Thoracic aorta (tissue), 2 donors: ENCODE measurements at regions not wholly inside any gene's neighbourhood (a gene's known extent, or its start where the extent isn't known, plus 50 kb on each side); places are given as distances from the start of the nearest gene placed in this dataset.

Source experiments
- ATAC-seq: fragments of 150-250 bp; one replicate; pipeline ENCODE4 v1.8.0; 2017; ENCODE audit warnings: low read depth; ENCODE audit not compliant: insufficient number of reproducible peaks, low FRiP score
- DNase-seq: peaks from one replicate; pipeline ENCODE4 v3.0.0-alpha.2; 2020; ENCODE audit warnings: low spot score
- H3K27ac ChIP-seq, 2 donors: fragments of 200-600 bp; sonication (generic); 1 replicate in 1 of 2; 2 replicates in 1 of 2; pipeline ENCODE4 v1.5.1; 2016; ENCODE audit warnings: mild to moderate bottlenecking in 2 of 2, moderate library complexity in 2 of 2
- H3K27me3 ChIP-seq: fragments of 200-600 bp; sonication (generic); replicated peaks from 2 replicates; pipeline ENCODE4 v1.6.0; 2016; ENCODE audit warnings: mild to moderate bottlenecking; ENCODE audit not compliant: insufficient read depth
- H3K36me3 ChIP-seq: fragments of 200-600 bp; sonication (generic); one replicate; pipeline ENCODE4 v1.5.1; 2016
- H3K4me1 ChIP-seq, 2 donors: fragments of 200-600 bp; sonication (generic); 1 replicate in 1 of 2; 2 replicates in 1 of 2; pipeline versions ENCODE4 v1.5.1 to v1.6.0; 2016; ENCODE audit warnings: low read depth in 2 of 2, mild to moderate bottlenecking in 1 of 2; ENCODE audit not compliant: control insufficient read depth in 1 of 2
- H3K4me3 ChIP-seq: fragments of 200-600 bp; sonication (generic); 2 replicates; pipeline ENCODE4 v1.5.1; 2016; ENCODE audit warnings: mild to moderate bottlenecking
- H3K9me3 ChIP-seq: fragments of 200-600 bp; sonication (generic); 2 replicates; pipeline ENCODE4 v1.5.1; 2016
- TF ChIP-seq, protein P1 (sequence below): fragments of 200-600 bp; sonication (generic); IDR thresholded peaks from one replicate; pipeline ENCODE4 v1.5.1; 2019; ENCODE audit warnings: antibody characterized with exemption

DNA sequence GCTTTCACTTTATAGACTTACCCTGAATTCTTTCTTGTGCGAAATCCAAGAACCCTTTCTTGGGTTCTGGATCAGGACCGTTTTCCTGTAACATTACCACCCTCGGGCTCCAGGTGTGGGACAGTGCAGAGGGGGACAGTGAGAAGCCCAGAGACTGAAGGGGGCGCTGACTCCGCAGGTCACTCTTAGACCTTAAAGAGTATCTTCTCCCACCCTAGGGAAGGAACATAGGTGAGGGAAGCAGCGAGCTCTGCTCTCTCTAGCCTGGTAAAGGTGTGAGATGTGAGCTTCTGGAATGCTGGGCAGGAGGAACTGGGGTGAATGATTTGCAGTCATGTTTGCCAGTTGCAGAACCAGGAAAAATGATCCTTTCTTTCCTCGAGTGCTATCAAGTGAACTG lies 80.8 kb upstream of the ZNF507 start:
- no peaks in the 10 kb centered on the region for H3K27me3 ChIP-seq
- no peaks in the 10 kb centered on the region for H3K36me3 ChIP-seq
- ATAC-seq: no peak
- H3K9me3 ChIP-seq: no peaks in the 10 kb centered on the region
- no peak for DNase-seq
- no peak overlapping the region for H3K4me3 ChIP-seq
- no peaks in the 10 kb centered on the region for H3K4me1 ChIP-seq
- H3K27ac ChIP-seq: no peak overlapping the region
- TF ChIP-seq, protein P1, sequence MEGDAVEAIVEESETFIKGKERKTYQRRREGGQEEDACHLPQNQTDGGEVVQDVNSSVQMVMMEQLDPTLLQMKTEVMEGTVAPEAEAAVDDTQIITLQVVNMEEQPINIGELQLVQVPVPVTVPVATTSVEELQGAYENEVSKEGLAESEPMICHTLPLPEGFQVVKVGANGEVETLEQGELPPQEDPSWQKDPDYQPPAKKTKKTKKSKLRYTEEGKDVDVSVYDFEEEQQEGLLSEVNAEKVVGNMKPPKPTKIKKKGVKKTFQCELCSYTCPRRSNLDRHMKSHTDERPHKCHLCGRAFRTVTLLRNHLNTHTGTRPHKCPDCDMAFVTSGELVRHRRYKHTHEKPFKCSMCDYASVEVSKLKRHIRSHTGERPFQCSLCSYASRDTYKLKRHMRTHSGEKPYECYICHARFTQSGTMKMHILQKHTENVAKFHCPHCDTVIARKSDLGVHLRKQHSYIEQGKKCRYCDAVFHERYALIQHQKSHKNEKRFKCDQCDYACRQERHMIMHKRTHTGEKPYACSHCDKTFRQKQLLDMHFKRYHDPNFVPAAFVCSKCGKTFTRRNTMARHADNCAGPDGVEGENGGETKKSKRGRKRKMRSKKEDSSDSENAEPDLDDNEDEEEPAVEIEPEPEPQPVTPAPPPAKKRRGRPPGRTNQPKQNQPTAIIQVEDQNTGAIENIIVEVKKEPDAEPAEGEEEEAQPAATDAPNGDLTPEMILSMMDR: no peak

DNA sequence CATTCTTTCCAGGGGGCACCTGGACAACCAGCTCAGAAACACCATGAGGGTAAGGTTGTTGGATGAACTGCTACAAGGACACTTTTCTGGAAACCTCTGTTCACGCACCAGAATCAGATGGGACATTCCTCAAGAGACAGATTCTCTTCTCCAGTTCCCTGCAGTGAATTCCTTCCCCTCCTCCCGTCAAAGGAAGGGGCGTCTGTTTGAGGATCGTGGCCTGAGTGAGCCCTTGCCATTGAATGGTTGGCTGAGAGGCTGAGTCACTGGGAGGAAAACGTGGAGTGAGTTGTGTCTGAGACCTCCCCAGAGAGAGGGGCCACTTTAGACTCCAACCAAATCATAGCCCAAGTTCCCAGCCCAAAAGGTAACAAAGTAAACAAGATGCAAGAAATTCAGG lies 79.4 kb upstream of the ZNF507 start:
- no peak for ATAC-seq
- Histone ChIP-seq H3K27ac (no peak overlapping the region), H3K27me3 (no peaks in the 10 kb centered on the region), H3K9me3 (no peaks in the 10 kb centered on the region), H3K4me1 (no peaks in the 10 kb centered on the region), H3K4me3 (no peak overlapping the region), H3K36me3 (no peaks in the 10 kb centered on the region)
- no peak for DNase-seq
- TF ChIP-seq, protein P1: no peak

DNA sequence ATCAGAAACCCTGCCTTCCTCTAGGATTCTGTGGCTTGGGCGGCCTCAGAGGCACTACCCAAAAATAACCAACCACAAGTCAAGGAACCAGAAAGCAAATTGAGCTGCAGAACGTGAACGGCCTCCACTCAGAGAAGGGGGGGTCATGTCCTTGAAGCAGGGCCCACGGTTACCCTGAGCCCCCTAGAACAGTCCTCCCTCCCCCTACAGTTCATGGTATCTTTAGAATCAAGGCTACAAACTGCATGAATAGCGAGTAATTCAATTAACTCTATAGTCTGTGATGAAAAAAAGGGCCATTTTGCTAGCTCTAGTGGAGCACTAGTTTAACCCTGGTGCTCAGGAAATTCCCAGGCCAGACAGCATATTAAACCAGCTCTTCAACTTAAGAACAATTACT lies 79.0 kb upstream of the ZNF507 start:
- DNase-seq (no peak), ATAC-seq (no peak)
- Histone ChIP-seq H3K27ac (no peak overlapping the region), H3K9me3 (no peaks in the 10 kb centered on the region), H3K27me3 (no peaks in the 10 kb centered on the region), H3K4me1 (no peaks in the 10 kb centered on the region), H3K36me3 (no peaks in the 10 kb centered on the region), H3K4me3 (no peak overlapping the region)
- TF ChIP-seq, protein P1: no peak

DNA sequence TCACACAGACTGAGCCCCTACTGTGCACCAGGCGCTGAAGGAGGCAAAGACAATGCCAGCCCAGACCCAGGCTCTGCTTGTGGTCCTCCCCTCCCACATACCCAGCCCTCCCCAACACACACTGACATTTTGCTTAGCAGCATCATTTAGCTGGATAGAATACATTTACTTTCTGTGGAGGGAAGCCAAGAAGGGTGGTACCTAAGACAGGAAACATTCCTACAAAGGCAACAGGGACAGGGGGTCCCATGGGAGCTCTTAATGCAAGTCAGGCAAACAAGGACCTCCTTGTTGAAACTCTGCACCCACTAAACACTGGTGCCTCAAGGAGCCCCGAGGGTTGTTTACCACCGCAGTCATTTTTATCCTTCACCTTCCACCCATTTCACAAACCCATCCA lies 77.0 kb upstream of the ZNF507 start:
- Histone ChIP-seq H3K27ac (no peak overlapping the region), H3K9me3 (no peaks in the 10 kb centered on the region)
- DNase-seq: no peak

GRCh38 chr19:32269831-32270230 lies 75.6 kb upstream of the ZNF507 start:
- Histone ChIP-seq H3K4me3 (no peak overlapping the region), H3K4me1 (no peaks in the 10 kb centered on the region), H3K9me3 (peaks cover 2% of the 10 kb centered on the region), H3K27me3 (no peaks in the 10 kb centered on the region), H3K27ac (no peak overlapping the region), H3K36me3 (no peaks in the 10 kb centered on the region)
- ATAC-seq (no peak), DNase-seq (no peak)
- TF ChIP-seq, protein P1: no peak

More for the DNA sequence above, 77.0 kb upstream of the ZNF507 start:
- no peak for ATAC-seq
- no peaks in the 10 kb centered on the region for H3K27me3 ChIP-seq
- no peaks in the 10 kb centered on the region for H3K4me1 ChIP-seq
- H3K4me3 ChIP-seq: no peak overlapping the region
- TF ChIP-seq, protein P1: no peak
- H3K36me3 ChIP-seq: no peaks in the 10 kb centered on the region
